Uterus (tissue), 2 donors: ENCODE measurements at regions not wholly inside any gene's neighbourhood (a gene's known extent, or its start where the extent isn't known, plus 50 kb on each side); places are given as distances from the start of the nearest gene placed in this dataset.

Experiments used
- CTCF ChIP-seq, 4 experiments: fragments of 200-600 bp in 2 of 4; fragments of 450-650 bp in 2 of 4; sonication (generic) in 2 of 4; IDR thresholded peaks; one replicate each; pipeline ENCODE4 v1.5.1; 2016 to 2019; ENCODE audit warnings: antibody characterized with exemption in 4 of 4, mild to moderate bottlenecking in 2 of 4, moderate library complexity in 1 of 4
- POLR2A ChIP-seq, 2 donors: fragments of 450-650 bp; IDR thresholded peaks; one replicate each; pipeline ENCODE4 v1.6.1; 2016; ENCODE audit warnings: antibody characterized with exemption in 2 of 2, mild to moderate bottlenecking in 1 of 2, moderate library complexity in 1 of 2

- no peak for TF ChIP-seq CTCF (IDR thresholded peaks at IDR 0.05)
- no peak for TF ChIP-seq POLR2A (IDR thresholded peaks at IDR 0.05)
Measured at GRCh38 chr18:77776104-77776503, 526.5 kb downstream of the GALR1 start.
